OCI-LY3 (cell line): ENCODE measurements at regions not wholly inside any gene's neighbourhood (a gene's known extent, or its start where the extent isn't known, plus 50 kb on each side); places are given as distances from the start of the nearest gene placed in this dataset.

ENCODE experiments used
- H2AFZ ChIP-seq: fragments of 200-600, 300-600 bp; shearing (Covaris generic); 2 replicates; pipeline ENCODE4 v1.6.0; 2014; ENCODE audit warnings: antibody characterized with exemption, low read depth, low read length
- H3K27ac ChIP-seq: fragments of 200-600, 300-600 bp; sonication (generic); 2 replicates; pipeline ENCODE4 v1.5.1; 2014; ENCODE audit warnings: mild to moderate bottlenecking, low read length, moderate library complexity, mixed read lengths
- H3K27me3 ChIP-seq: fragments of 200-600, 300-600 bp; sonication (generic); 2 replicates; pipeline ENCODE4 v1.6.1; 2014; ENCODE audit warnings: low read depth, low read length, mixed read lengths
- H3K36me3 ChIP-seq: fragments of 200-600, 300-600 bp; sonication (generic); replicated peaks from 2 replicates; pipeline ENCODE3; 2014; ENCODE audit warnings: low read depth, low read length, mixed read lengths
- H3K4me1 ChIP-seq: fragments of 300-600, 200-600 bp; sonication (generic); 2 replicates; pipeline ENCODE4 v1.6.1; 2014; ENCODE audit warnings: low read length, mixed read lengths
- H3K4me2 ChIP-seq: fragments of 200-600, 300-600 bp; sonication (generic); 2 replicates; pipeline ENCODE4 v1.6.1; 2014; ENCODE audit warnings: low read length, mixed read lengths
- H3K4me3 ChIP-seq: fragments of 300-600, 200-600 bp; sonication (generic); 2 replicates; pipeline ENCODE4 v1.5.1; 2014; ENCODE audit warnings: antibody characterized with exemption, mild to moderate bottlenecking, low read length, moderate library complexity
- H3K79me2 ChIP-seq: fragments of 300-600, 200-600 bp; shearing (Covaris generic); 2 replicates; pipeline ENCODE4 v1.6.1; 2014; ENCODE audit warnings: mild to moderate bottlenecking, low read length, mixed read lengths
- H3K9ac ChIP-seq: fragments of 300-600, 200-600 bp; shearing (Covaris generic); 2 replicates; pipeline ENCODE4 v1.6.0; 2014; ENCODE audit warnings: mild to moderate bottlenecking, low read length, moderate library complexity
- H3K9me3 ChIP-seq: fragments of 200-600, 300-600 bp; shearing (Covaris generic); 2 replicates; pipeline ENCODE4 v1.6.1; 2014; ENCODE audit warnings: low read length, mixed read lengths; ENCODE audit not compliant: insufficient read depth
- H4K20me1 ChIP-seq: fragments of 200-600, 300-600 bp; sonication (generic); 2 replicates; pipeline ENCODE4 v1.6.1; 2016; ENCODE audit warnings: low read length, mixed read lengths; ENCODE audit not compliant: insufficient read depth
- CTCF ChIP-seq: fragments of 200-600, 300-600 bp; sonication (generic); IDR thresholded peaks from 2 replicates; pipeline ENCODE4 v1.5.1; 2014; ENCODE audit warnings: antibody characterized with exemption, low read length, low read depth
- EZH2phosphoT487 ChIP-seq: fragments of 200-600 bp; shearing (Covaris generic); IDR thresholded peaks from 2 replicates; pipeline ENCODE4 v1.6.1; 2018; ENCODE audit warnings: antibody characterized with exemption, mixed run types, low read depth

GRCh38 chr1:185376840-185377635, 60.0 kb upstream of the IVNS1ABP start:
- no peaks in the 10 kb centered on the region for H3K9me3 ChIP-seq
- H3K27ac ChIP-seq = no peak overlapping the region
- no peak overlapping the region for H3K4me2 ChIP-seq
- TF ChIP-seq EZH2phosphoT487 = no peak
- H3K4me1 ChIP-seq = peaks cover 12% of the 10 kb centered on the region
- H3K36me3 ChIP-seq = no peaks in the 10 kb centered on the region
- no peaks in the 10 kb centered on the region for H3K27me3 ChIP-seq
- no peak overlapping the region for H3K4me3 ChIP-seq
- no peaks in the 10 kb centered on the region for H3K79me2 ChIP-seq
- H4K20me1 ChIP-seq = no peaks in the 10 kb centered on the region
- 0 out of 2 replicates have a peak overlapping the region, but pooled peaks have one; percentile 3 for H2AFZ ChIP-seq
- no peak overlapping the region for H3K9ac ChIP-seq

GRCh38 chr1:185376288-185376687, 59.2 kb upstream of the IVNS1ABP start:
- Histone ChIP-seq H3K4me3 (no peak overlapping the region), H2AFZ (peak overlapping the region; percentile 3; the same call in 1 of the 2 replicates), H3K9me3 (no peaks in the 10 kb centered on the region), H3K79me2 (no peaks in the 10 kb centered on the region), H3K4me1 (peaks cover 12% of the 10 kb centered on the region), H3K36me3 (no peaks in the 10 kb centered on the region), H3K4me2 (no peak overlapping the region), H3K27ac (no peak overlapping the region), H3K27me3 (no peaks in the 10 kb centered on the region), H3K9ac (no peak overlapping the region), H4K20me1 (no peaks in the 10 kb centered on the region)
- TF ChIP-seq CTCF = no peak
- no peak for TF ChIP-seq EZH2phosphoT487

GRCh38 chr1:185375583-185375982, 58.5 kb upstream of the IVNS1ABP start:
- TF ChIP-seq EZH2phosphoT487 (no peak), CTCF (no peak)
- H2AFZ ChIP-seq = no peak overlapping the region

GRCh38 chr1:185373813-185374529, 56.9 kb upstream of the IVNS1ABP start:
- H3K79me2 ChIP-seq = no peaks in the 10 kb centered on the region
- no peak overlapping the region for H3K27ac ChIP-seq
- no peaks in the 10 kb centered on the region for H3K36me3 ChIP-seq
- peak overlapping the region; percentile 49 for H2AFZ ChIP-seq
- no peaks in the 10 kb centered on the region for H4K20me1 ChIP-seq
- H3K27me3 ChIP-seq = no peaks in the 10 kb centered on the region
- no peaks in the 10 kb centered on the region for H3K9me3 ChIP-seq
- no peak overlapping the region for H3K9ac ChIP-seq
- H3K4me2 ChIP-seq = peak overlapping the region; percentile 21
- H3K4me1 ChIP-seq = peaks cover 16% of the 10 kb centered on the region
- no peak overlapping the region for H3K4me3 ChIP-seq
- TF ChIP-seq EZH2phosphoT487 = no peak
- TF ChIP-seq CTCF = no peak

More at GRCh38 chr1:185375583-185375982, 58.5 kb upstream of the IVNS1ABP start:
- Histone ChIP-seq H3K4me2 (no peak overlapping the region), H3K27me3 (no peaks in the 10 kb centered on the region), H3K4me1 (peaks cover 12% of the 10 kb centered on the region), H3K27ac (no peak overlapping the region), H3K4me3 (no peak overlapping the region), H3K36me3 (no peaks in the 10 kb centered on the region), H3K79me2 (no peaks in the 10 kb centered on the region), H3K9me3 (no peaks in the 10 kb centered on the region), H3K9ac (no peak overlapping the region), H4K20me1 (no peaks in the 10 kb centered on the region)
